ENCODE measurements at regions not wholly inside any gene's neighbourhood (a gene's known extent, or its start where the extent isn't known, plus 50 kb on each side); places are given as distances from the start of the nearest gene placed in this dataset.
A peak's percentile ranks its signal among the peaks of the same experiment; 100 is the strongest.
"Not testable (repeated sequence)": the region's sequence is repeated elsewhere in the genome, so short reads cannot be mapped to it uniquely, and the experiment has no call there.

GRCh38 chr16:26665166-26665939 lies 401.4 kb upstream of the C16orf82 start:
- peak; percentile 97 for DNase-seq

- DNase-seq = no peak
Measured at GRCh38 chr16:26666486-26666885, 400.2 kb upstream of the C16orf82 start.

GRCh38 chr16:26667307-26667706 lies 399.4 kb upstream of the C16orf82 start:
- no peak for DNase-seq

- DNase-seq = no peak
Measured at GRCh38 chr16:26668026-26668425, 398.7 kb upstream of the C16orf82 start.

GRCh38 chr16:26672206-26672605 lies 394.5 kb upstream of the C16orf82 start:
- DNase-seq = no peak

GRCh38 chr16:26673011-26673410 lies 393.7 kb upstream of the C16orf82 start:
- DNase-seq = no peak

- no peak for DNase-seq
Measured at GRCh38 chr16:26680671-26681070, 386.1 kb upstream of the C16orf82 start.

- no peak for DNase-seq
Measured at GRCh38 chr16:26688105-26688504, 378.6 kb upstream of the C16orf82 start.

- no peak for DNase-seq
Measured at GRCh38 chr16:26688699-26689098, 378.0 kb upstream of the C16orf82 start.

GRCh38 chr16:26692658-26693057 lies 374.1 kb upstream of the C16orf82 start:
- DNase-seq = no peak

- DNase-seq = peak; percentile 82
Measured at GRCh38 chr16:26697807-26698206, 368.9 kb upstream of the C16orf82 start.

- no peak for DNase-seq
Measured at GRCh38 chr16:26700250-26700649, 366.5 kb upstream of the C16orf82 start.

- DNase-seq = no peak
Measured at GRCh38 chr16:26701243-26701886, 365.4 kb upstream of the C16orf82 start.

- no peak for DNase-seq
Measured at GRCh38 chr16:26705346-26705745, 361.4 kb upstream of the C16orf82 start.

- DNase-seq = no peak
Measured at GRCh38 chr16:26708428-26708827, 358.3 kb upstream of the C16orf82 start.

- no peak for DNase-seq
Measured at GRCh38 chr16:26709175-26709574, 357.6 kb upstream of the C16orf82 start.

GRCh38 chr16:26709754-26710153 lies 357.0 kb upstream of the C16orf82 start:
- DNase-seq = no peak

GRCh38 chr16:26710450-26710849 lies 356.3 kb upstream of the C16orf82 start:
- no peak for DNase-seq

GRCh38 chr16:26712876-26713275 lies 353.9 kb upstream of the C16orf82 start:
- no peak for DNase-seq

- no peak for DNase-seq
Measured at GRCh38 chr16:26715969-26716368, 350.8 kb upstream of the C16orf82 start.

- no peak for DNase-seq
Measured at GRCh38 chr16:26717826-26718225, 348.9 kb upstream of the C16orf82 start.

GRCh38 chr16:26721290-26721689 lies 345.4 kb upstream of the C16orf82 start:
- DNase-seq = no peak

- not testable (repeated sequence) for DNase-seq
Measured at GRCh38 chr16:26721957-26722356, 344.8 kb upstream of the C16orf82 start.

GRCh38 chr16:26724189-26724588 lies 342.5 kb upstream of the C16orf82 start:
- no peak for DNase-seq

- DNase-seq = no peak
Measured at GRCh38 chr16:26727848-26728247, 338.9 kb upstream of the C16orf82 start.

Measured in NCI-H510A (cell line).